ENCODE measurements at regions not wholly inside any gene's neighbourhood (a gene's known extent, or its start where the extent isn't known, plus 50 kb on each side); places are given as distances from the start of the nearest gene placed in this dataset.
"Not testable (repeated sequence)": the region's sequence is repeated elsewhere in the genome, so short reads cannot be mapped to it uniquely, and the experiment has no call there.

- DNase-seq (ENCODE audit: low read depth), result no peak
These were observed 118.9 kb upstream of the TBL1X start for GRCh38 chrX:9345957-9346356.

- no peak for DNase-seq (ENCODE audit: low read depth)
These were observed 115.0 kb upstream of the TBL1X start for GRCh38 chrX:9349572-9350494.

GRCh38 chrX:9351126-9351525 lies 113.7 kb upstream of the TBL1X start:
- no peak for DNase-seq (ENCODE audit: low read depth)

GRCh38 chrX:9352243-9352642 lies 112.6 kb upstream of the TBL1X start:
- no peak for DNase-seq (ENCODE audit: low read depth)

GRCh38 chrX:9352694-9353411 lies 112.0 kb upstream of the TBL1X start:
- no peak for DNase-seq (ENCODE audit: low read depth)

GRCh38 chrX:9354918-9355317 lies 109.9 kb upstream of the TBL1X start:
- DNase-seq (ENCODE audit: low read depth), result no peak

- DNase-seq (ENCODE audit: low read depth), result no peak
These were observed 109.1 kb upstream of the TBL1X start for GRCh38 chrX:9355739-9356138.

GRCh38 chrX:9356846-9357245 lies 108.0 kb upstream of the TBL1X start:
- DNase-seq (ENCODE audit: low read depth), result no peak

GRCh38 chrX:9357518-9358114 lies 107.2 kb upstream of the TBL1X start:
- DNase-seq (ENCODE audit: low read depth), result no peak

- no peak for DNase-seq (ENCODE audit: low read depth)
These were observed 102.4 kb upstream of the TBL1X start for GRCh38 chrX:9362363-9362928.

GRCh38 chrX:9367421-9367820 lies 97.4 kb upstream of the TBL1X start:
- no peak for DNase-seq (ENCODE audit: low read depth)

- DNase-seq (ENCODE audit: low read depth), result no peak
These were observed 96.6 kb upstream of the TBL1X start for GRCh38 chrX:9368262-9368661.

- DNase-seq (ENCODE audit: low read depth), result no peak
These were observed 95.0 kb upstream of the TBL1X start for GRCh38 chrX:9369802-9370291.

- no peak for DNase-seq (ENCODE audit: low read depth)
These were observed 94.0 kb upstream of the TBL1X start for GRCh38 chrX:9370893-9371292.

GRCh38 chrX:9372866-9373265 lies 92.0 kb upstream of the TBL1X start:
- no peak for DNase-seq (ENCODE audit: low read depth)

GRCh38 chrX:9373789-9374188 lies 91.1 kb upstream of the TBL1X start:
- no peak for DNase-seq (ENCODE audit: low read depth)

GRCh38 chrX:9374555-9374954 lies 90.3 kb upstream of the TBL1X start:
- DNase-seq (ENCODE audit: low read depth), result no peak

GRCh38 chrX:9376111-9376510 lies 88.7 kb upstream of the TBL1X start:
- DNase-seq (ENCODE audit: low read depth), result no peak

GRCh38 chrX:9377216-9377615 lies 87.6 kb upstream of the TBL1X start:
- not testable (repeated sequence) for DNase-seq (ENCODE audit: low read depth)

GRCh38 chrX:9378980-9379696 lies 85.7 kb upstream of the TBL1X start:
- DNase-seq (ENCODE audit: low read depth), result no peak

- no peak for DNase-seq (ENCODE audit: low read depth)
These were observed 84.9 kb upstream of the TBL1X start for GRCh38 chrX:9379697-9380551.
